GM12891 (cell line): ENCODE measurements at regions not wholly inside any gene's neighbourhood (a gene's known extent, or its start where the extent isn't known, plus 50 kb on each side); places are given as distances from the start of the nearest gene placed in this dataset.

ENCODE experiments used
- POLR2A ChIP-seq: IDR thresholded peaks from 2 replicates; pipeline ENCODE4 v1.6.1; 2011; ENCODE audit warnings: low read depth, low read length, control low read depth
- TAF1 ChIP-seq: IDR thresholded peaks from 2 replicates; pipeline ENCODE4 v1.6.1; 2011; ENCODE audit warnings: low read depth, low read length, control low read depth

DNA sequence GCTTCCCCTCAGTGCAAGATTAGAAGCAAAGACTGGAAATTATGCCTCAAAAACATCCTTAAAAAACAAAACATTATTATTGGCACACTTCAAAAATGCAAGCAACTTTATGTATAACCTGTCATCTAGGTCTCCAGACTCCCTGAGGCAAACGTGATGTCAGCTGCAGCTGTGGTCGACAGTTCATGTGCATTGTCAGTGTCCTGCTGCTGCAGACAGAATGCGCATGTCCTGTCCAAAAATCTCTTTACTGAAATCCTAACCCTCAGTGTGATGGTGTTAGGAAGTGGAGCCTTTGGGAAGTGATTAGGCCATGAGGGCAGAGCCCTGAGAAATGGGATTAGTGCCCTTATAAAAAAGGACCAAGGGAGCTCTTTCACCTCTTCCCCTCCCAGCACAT lies 126.9 kb downstream of the CYRIA start:
- no peak for TF ChIP-seq POLR2A
- no peak for TF ChIP-seq TAF1
